ENCODE measurements at regions not wholly inside any gene's neighbourhood (a gene's known extent, or its start where the extent isn't known, plus 50 kb on each side); places are given as distances from the start of the nearest gene placed in this dataset.
A peak's percentile ranks its signal among the peaks of the same experiment; 100 is the strongest.

GRCh38 chr4:166153548-166153947 lies 280.5 kb downstream of the TLL1 start:
- no peaks in the 10 kb centered on the region for H3K36me3 ChIP-seq (ENCODE audit: control insufficient read depth in 1 of 2, insufficient read depth in 2 of 2, low read depth in 1 of 2, low read length in 2 of 2)
- no peak overlapping the region for H2BK120ac ChIP-seq (ENCODE audit: low read depth, low read length)
- no peak overlapping the region for H3K9ac ChIP-seq (ENCODE audit: low read length)
- H3K4me1 ChIP-seq (ENCODE audit: control insufficient read depth, insufficient read depth, low read depth, low read length), result no peaks in the 10 kb centered on the region
- H2BK12ac ChIP-seq (ENCODE audit: low read length in 2 of 2), result no peak overlapping the region
- no peaks in the 10 kb centered on the region for H3K9me3 ChIP-seq (ENCODE audit: control insufficient read depth, low read length)
- H3K27ac ChIP-seq (ENCODE audit: low read length, poor library complexity, severe bottlenecking), result no peak overlapping the region
- H2BK15ac ChIP-seq (ENCODE audit: low read depth, poor library complexity, severe bottlenecking), result no peak overlapping the region
- H2AK5ac ChIP-seq (ENCODE audit: low read length, severe bottlenecking), result no peak overlapping the region
- H3K18ac ChIP-seq (ENCODE audit: low read depth in 1 of 2, low read length in 2 of 2), result no peak overlapping the region
- no peak overlapping the region for H3K4me2 ChIP-seq (ENCODE audit: low read length, poor library complexity, severe bottlenecking)
- H4K91ac ChIP-seq (ENCODE audit: low read length), result no peak overlapping the region
- no peak overlapping the region for H3K23ac ChIP-seq (ENCODE audit: low read length in 2 of 2)
- no peak overlapping the region for H3K4ac ChIP-seq (ENCODE audit: low read depth in 1 of 2, low read length in 2 of 2)
- no peak overlapping the region for H3K14ac ChIP-seq (ENCODE audit: low read length in 2 of 2)
- no peak overlapping the region for H3K4me3 ChIP-seq (ENCODE audit: insufficient read depth in 1 of 2, low read depth in 1 of 2, low read length in 2 of 2)
- no peak overlapping the region for H2BK5ac ChIP-seq (ENCODE audit: low read depth, low read length, poor library complexity, severe bottlenecking)
- H2AFZ ChIP-seq (ENCODE audit: low read depth, low read length), result no peak overlapping the region
- no peak overlapping the region for H4K8ac ChIP-seq (ENCODE audit: low read length)
- H3K27me3 ChIP-seq (ENCODE audit: control insufficient read depth in 1 of 2, insufficient read depth in 1 of 2, low read length in 2 of 2), result peaks cover 0 to 72% of the 10 kb centered on the region in 2 experiments
- no peaks in the 10 kb centered on the region for H3K79me1 ChIP-seq (replicated peaks; ENCODE audit: low read length, poor library complexity, severe bottlenecking)
- no peak for DNase-seq

GRCh38 chr4:166162327-166162726 lies 289.3 kb downstream of the TLL1 start:
- H4K91ac ChIP-seq (ENCODE audit: low read length), result no peak overlapping the region
- no peak overlapping the region for H2BK12ac ChIP-seq (ENCODE audit: low read length in 2 of 2)
- no peaks in the 10 kb centered on the region for H3K36me3 ChIP-seq (ENCODE audit: control insufficient read depth in 1 of 2, insufficient read depth in 2 of 2, low read depth in 1 of 2, low read length in 2 of 2)
- no peak overlapping the region for H3K4me3 ChIP-seq (ENCODE audit: insufficient read depth in 1 of 2, low read depth in 1 of 2, low read length in 2 of 2)
- H3K27me3 ChIP-seq (ENCODE audit: control insufficient read depth in 1 of 2, insufficient read depth in 1 of 2, low read length in 2 of 2), result peaks cover 0 to 54% of the 10 kb centered on the region in 2 experiments
- H2BK5ac ChIP-seq (ENCODE audit: low read depth, low read length, poor library complexity, severe bottlenecking), result no peak overlapping the region
- no peak overlapping the region for H3K9ac ChIP-seq (ENCODE audit: low read length)
- no peak overlapping the region for H2BK120ac ChIP-seq (ENCODE audit: low read depth, low read length)
- no peak overlapping the region for H3K23ac ChIP-seq (ENCODE audit: low read length in 2 of 2)
- no peak overlapping the region for H2AK5ac ChIP-seq (ENCODE audit: low read length, severe bottlenecking)
- H3K9me3 ChIP-seq (ENCODE audit: control insufficient read depth, low read length), result no peaks in the 10 kb centered on the region
- no peak overlapping the region for H2BK15ac ChIP-seq (ENCODE audit: low read depth, poor library complexity, severe bottlenecking)
- H3K79me1 ChIP-seq (replicated peaks; ENCODE audit: low read length, poor library complexity, severe bottlenecking), result no peaks in the 10 kb centered on the region
- no peak overlapping the region for H4K8ac ChIP-seq (ENCODE audit: low read length)
- WGBS, result 69% methylated on average over 2 of the region's 4 CpGs
- DNase-seq, result no peak
- no peak overlapping the region for H3K4me2 ChIP-seq (ENCODE audit: low read length, poor library complexity, severe bottlenecking)
- H3K4me1 ChIP-seq (ENCODE audit: control insufficient read depth, insufficient read depth, low read depth, low read length), result no peaks in the 10 kb centered on the region
- no peak overlapping the region for H3K18ac ChIP-seq (ENCODE audit: low read depth in 1 of 2, low read length in 2 of 2)
- H3K4ac ChIP-seq (ENCODE audit: low read depth in 1 of 2, low read length in 2 of 2), result no peak overlapping the region
- no peak overlapping the region for H3K27ac ChIP-seq (ENCODE audit: low read length, poor library complexity, severe bottlenecking)
- H3K14ac ChIP-seq (ENCODE audit: low read length in 2 of 2), result no peak overlapping the region
- no peak overlapping the region for H2AFZ ChIP-seq (ENCODE audit: low read depth, low read length)

DNA sequence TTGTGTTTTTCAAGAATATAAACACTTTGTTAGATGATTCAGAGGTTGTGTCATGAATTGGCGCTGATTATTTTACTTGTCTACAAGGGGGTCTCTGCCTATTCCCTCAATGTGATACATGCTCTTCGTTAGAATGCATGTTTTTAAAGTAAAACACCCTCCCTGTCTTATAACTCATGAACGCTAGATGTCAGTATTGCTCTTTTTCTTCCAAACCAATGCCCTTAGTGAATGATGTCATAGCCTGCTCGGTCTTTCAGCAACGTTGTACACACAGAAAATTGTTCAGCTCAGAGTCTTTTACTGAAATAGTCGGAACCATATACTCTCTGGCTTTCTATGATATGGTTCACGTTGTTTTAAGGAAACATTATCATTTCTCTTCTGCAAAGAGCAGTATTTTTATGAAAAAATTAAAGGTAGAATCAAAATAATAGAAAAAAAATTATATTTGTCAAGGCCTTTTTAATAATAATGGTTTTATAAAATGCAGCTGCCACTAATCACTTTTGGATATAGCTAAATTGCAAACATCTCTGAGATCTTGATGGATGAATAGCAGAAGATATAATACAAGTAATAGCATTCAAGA lies 292.9 kb downstream of the TLL1 start:
- Histone ChIP-seq H3K14ac (ENCODE audit: low read length in 2 of 2) (no peak overlapping the region), H3K9ac (ENCODE audit: low read length) (peak overlapping the region; percentile 63), H2AFZ (ENCODE audit: low read depth, low read length) (no peak overlapping the region), H3K23ac (ENCODE audit: low read length in 2 of 2) (no peak overlapping the region), H3K79me1 (replicated peaks; ENCODE audit: low read length, poor library complexity, severe bottlenecking) (no peaks in the 10 kb centered on the region), H3K36me3 (ENCODE audit: control insufficient read depth in 1 of 2, insufficient read depth in 2 of 2, low read depth in 1 of 2, low read length in 2 of 2) (no peaks in the 10 kb centered on the region), H3K27ac (ENCODE audit: low read length, poor library complexity, severe bottlenecking) (no peak overlapping the region), H3K4me1 (ENCODE audit: control insufficient read depth, insufficient read depth, low read depth, low read length) (no peaks in the 10 kb centered on the region), H2AK5ac (ENCODE audit: low read length, severe bottlenecking) (no peak overlapping the region), H2BK15ac (ENCODE audit: low read depth, poor library complexity, severe bottlenecking) (no peak overlapping the region), H3K4me3 (ENCODE audit: insufficient read depth in 1 of 2, low read depth in 1 of 2, low read length in 2 of 2) (no peak overlapping the region), H3K27me3 (ENCODE audit: control insufficient read depth in 1 of 2, insufficient read depth in 1 of 2, low read length in 2 of 2) (peaks cover 0 to 31% of the 10 kb centered on the region in 2 experiments), H3K9me3 (ENCODE audit: control insufficient read depth, low read length) (no peaks in the 10 kb centered on the region), H2BK5ac (ENCODE audit: low read depth, low read length, poor library complexity, severe bottlenecking) (no peak overlapping the region), H4K91ac (ENCODE audit: low read length) (no peak overlapping the region), H3K18ac (ENCODE audit: low read depth in 1 of 2, low read length in 2 of 2) (no peak overlapping the region), H3K4me2 (ENCODE audit: low read length, poor library complexity, severe bottlenecking) (no peak overlapping the region), H3K4ac (ENCODE audit: low read depth in 1 of 2, low read length in 2 of 2) (no peak overlapping the region), H4K8ac (ENCODE audit: low read length) (no peak overlapping the region), H2BK12ac (ENCODE audit: low read length in 2 of 2) (no peak overlapping the region), H2BK120ac (ENCODE audit: low read depth, low read length) (no peak overlapping the region)
- DNase-seq, result peak; percentile 79
- WGBS, result 3% methylated on average over 3 of the region's 7 CpGs

DNA sequence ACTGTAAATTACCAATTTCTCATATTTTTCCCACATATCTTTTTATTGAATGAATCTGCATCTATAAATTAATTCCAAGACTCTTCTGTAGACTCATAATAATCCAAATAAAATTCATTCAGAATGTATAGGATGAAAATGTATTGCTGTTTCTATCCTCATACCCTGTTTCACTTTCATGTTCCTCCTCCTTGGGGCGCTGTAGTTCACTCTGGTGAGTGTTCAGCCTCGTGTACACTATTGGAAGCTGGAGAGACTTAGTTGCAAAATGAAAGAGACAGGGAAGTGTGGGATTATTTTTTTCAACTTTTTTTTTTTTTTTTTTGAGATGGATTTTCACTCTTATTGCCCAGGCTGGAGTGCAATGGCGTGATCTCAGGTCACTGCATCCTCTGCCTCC lies 296.1 kb downstream of the TLL1 start:
- no peak overlapping the region for H3K18ac ChIP-seq (ENCODE audit: low read depth in 1 of 2, low read length in 2 of 2)
- H2BK15ac ChIP-seq (ENCODE audit: low read depth, poor library complexity, severe bottlenecking), result no peak overlapping the region
- H4K8ac ChIP-seq (ENCODE audit: low read length), result no peak overlapping the region
- H3K79me1 ChIP-seq (replicated peaks; ENCODE audit: low read length, poor library complexity, severe bottlenecking), result no peaks in the 10 kb centered on the region
- DNase-seq, result peak; percentile 37
- no peak overlapping the region for H3K27ac ChIP-seq (ENCODE audit: low read length, poor library complexity, severe bottlenecking)
- no peak overlapping the region for H2BK120ac ChIP-seq (ENCODE audit: low read depth, low read length)
- H3K27me3 ChIP-seq (ENCODE audit: control insufficient read depth in 1 of 2, insufficient read depth in 1 of 2, low read length in 2 of 2), result peaks cover 0 to 11% of the 10 kb centered on the region in 2 experiments
- H3K9me3 ChIP-seq (ENCODE audit: control insufficient read depth, low read length), result no peaks in the 10 kb centered on the region
- H3K23ac ChIP-seq (ENCODE audit: low read length in 2 of 2), result no peak overlapping the region
- no peak overlapping the region for H2BK12ac ChIP-seq (ENCODE audit: low read length in 2 of 2)
- H3K36me3 ChIP-seq (ENCODE audit: control insufficient read depth in 1 of 2, insufficient read depth in 2 of 2, low read depth in 1 of 2, low read length in 2 of 2), result no peaks in the 10 kb centered on the region
- H3K4ac ChIP-seq (ENCODE audit: low read depth in 1 of 2, low read length in 2 of 2), result no peak overlapping the region
- no peak overlapping the region for H2AK5ac ChIP-seq (ENCODE audit: low read length, severe bottlenecking)
- H2BK5ac ChIP-seq (ENCODE audit: low read depth, low read length, poor library complexity, severe bottlenecking), result no peak overlapping the region
- H3K9ac ChIP-seq (ENCODE audit: low read length), result no peak overlapping the region
- no peak overlapping the region for H4K91ac ChIP-seq (ENCODE audit: low read length)
- H3K14ac ChIP-seq (ENCODE audit: low read length in 2 of 2), result no peak overlapping the region
- H3K4me3 ChIP-seq (ENCODE audit: insufficient read depth in 1 of 2, low read depth in 1 of 2, low read length in 2 of 2), result no peak overlapping the region
- H2AFZ ChIP-seq (ENCODE audit: low read depth, low read length), result no peak overlapping the region
- no peaks in the 10 kb centered on the region for H3K4me1 ChIP-seq (ENCODE audit: control insufficient read depth, insufficient read depth, low read depth, low read length)
- WGBS, result 54% methylated on average over 2 of the region's 3 CpGs
- H3K4me2 ChIP-seq (ENCODE audit: low read length, poor library complexity, severe bottlenecking), result no peak overlapping the region
